ENCODE measurements at regions not wholly inside any gene's neighbourhood (a gene's known extent, or its start where the extent isn't known, plus 50 kb on each side); places are given as distances from the start of the nearest gene placed in this dataset.

DNA sequence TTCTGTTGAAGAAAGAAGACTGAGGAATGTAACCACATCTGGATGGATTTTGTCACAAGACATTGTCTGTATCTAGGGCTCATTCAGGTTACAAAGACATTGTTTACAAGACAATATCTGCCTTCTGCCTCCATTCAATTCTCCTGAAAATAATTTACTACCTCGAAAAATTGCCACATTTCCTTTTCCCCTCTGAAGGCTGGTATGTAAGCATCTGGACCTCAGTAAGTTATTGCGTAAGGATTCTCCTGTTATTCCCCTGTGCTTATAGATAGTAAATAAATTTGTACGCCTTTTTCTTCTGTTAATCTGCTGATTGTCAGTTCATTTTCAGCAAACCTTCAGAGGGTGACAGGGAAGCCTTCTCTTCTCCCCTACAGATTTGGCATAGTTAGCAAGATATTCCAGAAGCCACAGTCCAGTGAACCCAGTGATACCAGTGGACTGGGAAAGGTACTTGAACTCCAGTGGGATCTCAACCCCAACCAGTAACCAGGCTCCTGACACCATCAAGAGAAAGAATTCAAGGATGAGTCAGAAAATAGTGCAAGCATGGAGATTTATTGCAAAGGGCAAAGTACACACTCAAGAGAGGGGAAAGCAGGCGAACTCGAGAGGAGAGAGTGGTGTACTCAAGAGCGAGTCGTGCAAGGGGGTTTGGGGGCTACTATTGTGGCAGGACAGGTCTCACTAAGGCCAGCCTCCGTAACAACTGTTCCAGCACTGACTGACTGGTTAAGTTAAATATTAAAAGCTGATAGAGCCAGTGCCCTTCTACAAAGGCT is 706.9 kb upstream of the GHITM start:
- Histone ChIP-seq H3K9me3 (ENCODE audit: control insufficient read depth in 1 of 2, low read length in 2 of 2) (no peaks in the 10 kb centered on the region), H3K36me3 (ENCODE audit: control insufficient read depth in 1 of 2, insufficient read depth in 2 of 2, low read length in 2 of 2) (no peaks in the 10 kb centered on the region), H3K4me1 (ENCODE audit: control insufficient read depth in 1 of 2, insufficient read depth in 2 of 2, low read length in 2 of 2) (no peaks in the 10 kb centered on the region), H3K27me3 (ENCODE audit: low read depth, low read length) (no peaks in the 10 kb centered on the region), H3K4me3 (ENCODE audit: low read depth in 1 of 2, low read length in 2 of 2) (no peak overlapping the region), H3K27ac (ENCODE audit: low read length) (no peak overlapping the region)

DNA sequence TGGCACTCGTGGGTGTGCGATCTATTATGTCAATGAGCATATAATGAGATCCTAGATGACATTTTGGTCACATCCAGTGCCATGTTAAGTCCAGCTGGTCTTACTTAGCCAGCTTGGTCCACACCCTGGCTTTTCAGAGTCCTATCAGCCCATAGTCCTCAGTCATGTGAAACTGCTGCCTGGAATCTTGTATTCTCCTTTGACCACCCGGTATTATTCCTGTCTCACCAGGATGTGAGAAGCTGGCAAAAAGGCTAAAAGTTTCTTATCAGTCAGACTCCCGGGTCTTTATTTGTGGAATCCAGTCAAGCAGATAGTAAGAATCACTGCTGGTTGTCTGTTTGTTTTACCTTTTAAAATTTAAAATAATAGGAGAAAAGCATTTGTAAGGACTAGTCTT is 705.6 kb upstream of the GHITM start:
- Histone ChIP-seq H3K9me3 (ENCODE audit: control insufficient read depth in 1 of 2, low read length in 2 of 2) (no peaks in the 10 kb centered on the region), H3K36me3 (ENCODE audit: control insufficient read depth in 1 of 2, insufficient read depth in 2 of 2, low read length in 2 of 2) (no peaks in the 10 kb centered on the region), H3K4me3 (ENCODE audit: low read depth in 1 of 2, low read length in 2 of 2) (no peak overlapping the region), H3K27ac (ENCODE audit: low read length) (no peak overlapping the region), H3K4me1 (ENCODE audit: control insufficient read depth in 1 of 2, insufficient read depth in 2 of 2, low read length in 2 of 2) (no peaks in the 10 kb centered on the region), H3K27me3 (ENCODE audit: low read depth, low read length) (no peaks in the 10 kb centered on the region)

DNA sequence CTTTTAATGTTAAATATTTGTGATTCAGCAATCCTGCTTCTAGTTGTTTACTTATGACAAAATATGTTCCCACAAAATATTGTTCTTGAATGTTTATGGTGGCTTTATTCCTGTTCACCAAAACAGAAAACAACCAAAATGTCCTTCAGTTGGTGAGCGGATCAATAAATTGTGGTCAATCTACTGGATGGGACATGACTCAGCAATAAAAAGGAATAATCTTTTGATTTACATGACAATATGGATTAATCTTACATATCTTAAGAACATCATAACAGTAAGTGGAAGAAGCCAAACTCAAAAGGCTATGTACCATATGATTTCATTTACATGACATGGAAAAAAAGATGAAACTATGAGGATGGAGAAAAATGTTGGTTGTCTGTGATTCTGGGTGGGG is 691.3 kb upstream of the GHITM start:
- no peaks in the 10 kb centered on the region for H3K36me3 ChIP-seq (ENCODE audit: control insufficient read depth in 1 of 2, insufficient read depth in 2 of 2, low read length in 2 of 2)
- H3K4me1 ChIP-seq (ENCODE audit: control insufficient read depth in 1 of 2, insufficient read depth in 2 of 2, low read length in 2 of 2) = no peaks in the 10 kb centered on the region
- H3K27me3 ChIP-seq (ENCODE audit: low read depth, low read length) = no peaks in the 10 kb centered on the region
- H3K9me3 ChIP-seq (ENCODE audit: control insufficient read depth in 1 of 2, low read length in 2 of 2) = no peaks in the 10 kb centered on the region
- H3K27ac ChIP-seq (ENCODE audit: low read length) = no peak overlapping the region
- no peak overlapping the region for H3K4me3 ChIP-seq (ENCODE audit: low read depth in 1 of 2, low read length in 2 of 2)

DNA sequence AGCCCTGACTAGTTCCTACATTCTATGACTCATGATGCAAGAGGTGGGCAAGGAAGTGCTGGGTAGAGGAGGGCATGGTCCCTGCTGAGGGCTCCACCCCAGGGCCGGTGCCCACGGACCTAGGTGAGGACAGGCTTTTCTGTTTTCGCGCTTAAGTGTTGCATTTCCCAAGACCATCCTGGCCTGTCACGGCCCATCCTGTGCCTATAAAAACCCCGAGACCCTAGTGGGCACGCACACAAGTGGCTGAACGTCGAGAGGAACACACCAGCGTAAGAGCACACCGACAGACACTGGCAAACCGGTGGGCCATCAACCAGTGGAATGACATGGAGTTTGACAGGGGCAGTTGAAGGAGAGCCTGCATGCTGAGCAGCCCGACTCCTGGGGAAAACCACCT is 680.7 kb upstream of the GHITM start:
- H3K4me1 ChIP-seq (ENCODE audit: control insufficient read depth in 1 of 2, insufficient read depth in 2 of 2, low read length in 2 of 2) = no peaks in the 10 kb centered on the region
- no peak overlapping the region for H3K27ac ChIP-seq (ENCODE audit: low read length)
- no peaks in the 10 kb centered on the region for H3K27me3 ChIP-seq (ENCODE audit: low read depth, low read length)
- no peak overlapping the region for H3K4me3 ChIP-seq (ENCODE audit: low read depth in 1 of 2, low read length in 2 of 2)
- no peaks in the 10 kb centered on the region for H3K36me3 ChIP-seq (ENCODE audit: control insufficient read depth in 1 of 2, insufficient read depth in 2 of 2, low read length in 2 of 2)
- H3K9me3 ChIP-seq (ENCODE audit: control insufficient read depth in 1 of 2, low read length in 2 of 2) = no peaks in the 10 kb centered on the region

DNA sequence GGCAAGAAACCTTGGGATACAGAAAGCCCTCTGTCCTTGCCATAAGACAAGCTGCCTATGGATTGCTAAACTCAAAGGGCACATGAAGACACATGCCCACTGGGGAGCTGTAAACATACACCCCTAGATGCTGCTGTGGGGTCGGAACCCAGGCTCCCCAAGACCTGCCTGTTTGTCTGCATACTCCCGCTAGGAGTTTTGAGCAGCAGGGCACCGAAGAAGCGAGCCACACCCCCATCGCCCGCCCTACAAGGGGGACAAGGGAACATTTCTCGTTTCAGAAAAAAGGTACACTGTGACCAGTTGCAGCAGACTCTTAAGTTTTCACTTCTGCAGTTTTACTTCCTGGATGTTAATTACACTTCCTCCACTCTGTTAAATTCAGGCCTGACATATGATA is 680.2 kb upstream of the GHITM start:
- Histone ChIP-seq H3K4me3 (ENCODE audit: low read depth in 1 of 2, low read length in 2 of 2) (no peak overlapping the region), H3K36me3 (ENCODE audit: control insufficient read depth in 1 of 2, insufficient read depth in 2 of 2, low read length in 2 of 2) (no peaks in the 10 kb centered on the region), H3K27me3 (ENCODE audit: low read depth, low read length) (no peaks in the 10 kb centered on the region), H3K9me3 (ENCODE audit: control insufficient read depth in 1 of 2, low read length in 2 of 2) (no peaks in the 10 kb centered on the region), H3K4me1 (ENCODE audit: control insufficient read depth in 1 of 2, insufficient read depth in 2 of 2, low read length in 2 of 2) (no peaks in the 10 kb centered on the region), H3K27ac (ENCODE audit: low read length) (no peak overlapping the region)

DNA sequence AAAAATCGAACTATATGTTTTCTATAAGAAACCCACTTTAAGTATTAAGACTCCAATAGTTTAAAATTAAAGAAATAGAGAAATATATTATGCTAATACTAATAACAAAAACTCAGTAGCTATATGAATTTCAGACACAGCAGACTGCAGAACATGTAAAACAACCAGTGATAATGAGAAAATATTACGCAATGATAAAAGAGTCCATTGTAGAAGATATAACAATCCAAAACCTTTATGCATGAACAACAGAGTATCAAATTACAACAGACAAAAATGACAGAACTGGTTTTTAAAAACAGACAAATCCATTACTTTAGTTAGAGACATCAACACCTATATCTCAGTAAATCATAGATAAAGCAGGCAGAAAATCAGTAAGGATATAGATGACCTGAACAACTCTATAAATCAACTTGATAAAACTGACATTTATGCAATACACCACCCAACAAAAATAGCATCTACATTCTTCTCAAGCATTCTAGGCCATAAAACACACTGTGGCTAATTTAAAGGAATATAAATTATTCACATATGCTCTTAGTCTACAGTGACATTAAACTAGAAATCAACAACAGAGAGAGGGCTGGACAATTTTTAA is 669.5 kb upstream of the GHITM start:
- H3K27ac ChIP-seq (ENCODE audit: low read length) = no peak overlapping the region
- H3K36me3 ChIP-seq (ENCODE audit: control insufficient read depth in 1 of 2, insufficient read depth in 2 of 2, low read length in 2 of 2) = no peaks in the 10 kb centered on the region
- no peaks in the 10 kb centered on the region for H3K27me3 ChIP-seq (ENCODE audit: low read depth, low read length)

DNA sequence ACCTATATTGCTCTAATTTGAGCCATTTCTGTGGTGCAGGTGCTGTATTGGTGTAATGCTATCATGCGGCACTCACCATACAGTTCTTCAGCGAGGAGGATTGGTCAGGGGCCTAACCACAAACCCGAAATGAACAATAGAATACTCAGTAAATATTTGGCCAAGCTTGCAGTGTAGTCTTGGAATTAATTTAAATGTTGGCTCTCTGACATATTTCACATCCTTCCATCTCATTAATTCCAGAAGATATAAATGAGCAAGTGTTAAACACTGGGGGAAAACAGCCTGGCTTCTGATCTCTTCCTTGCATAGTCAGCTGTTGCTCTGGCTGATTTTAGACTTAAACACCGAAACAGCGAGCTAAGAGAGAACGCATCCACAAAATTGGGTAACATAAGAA is 663.1 kb upstream of the GHITM start:
- H3K27ac ChIP-seq (ENCODE audit: low read length) = no peak overlapping the region
- H3K36me3 ChIP-seq (ENCODE audit: control insufficient read depth in 1 of 2, insufficient read depth in 2 of 2, low read length in 2 of 2) = no peaks in the 10 kb centered on the region
- no peaks in the 10 kb centered on the region for H3K4me1 ChIP-seq (ENCODE audit: control insufficient read depth in 1 of 2, insufficient read depth in 2 of 2, low read length in 2 of 2)
- no peaks in the 10 kb centered on the region for H3K27me3 ChIP-seq (ENCODE audit: low read depth, low read length)
- H3K9me3 ChIP-seq (ENCODE audit: control insufficient read depth in 1 of 2, low read length in 2 of 2) = no peaks in the 10 kb centered on the region
- H3K4me3 ChIP-seq (ENCODE audit: low read depth in 1 of 2, low read length in 2 of 2) = no peak overlapping the region

More for the DNA sequence above, 669.5 kb upstream of the GHITM start:
- Histone ChIP-seq H3K4me3 (ENCODE audit: low read depth in 1 of 2, low read length in 2 of 2) (no peak overlapping the region), H3K4me1 (ENCODE audit: control insufficient read depth in 1 of 2, insufficient read depth in 2 of 2, low read length in 2 of 2) (no peaks in the 10 kb centered on the region), H3K9me3 (ENCODE audit: control insufficient read depth in 1 of 2, low read length in 2 of 2) (no peaks in the 10 kb centered on the region)

DNA sequence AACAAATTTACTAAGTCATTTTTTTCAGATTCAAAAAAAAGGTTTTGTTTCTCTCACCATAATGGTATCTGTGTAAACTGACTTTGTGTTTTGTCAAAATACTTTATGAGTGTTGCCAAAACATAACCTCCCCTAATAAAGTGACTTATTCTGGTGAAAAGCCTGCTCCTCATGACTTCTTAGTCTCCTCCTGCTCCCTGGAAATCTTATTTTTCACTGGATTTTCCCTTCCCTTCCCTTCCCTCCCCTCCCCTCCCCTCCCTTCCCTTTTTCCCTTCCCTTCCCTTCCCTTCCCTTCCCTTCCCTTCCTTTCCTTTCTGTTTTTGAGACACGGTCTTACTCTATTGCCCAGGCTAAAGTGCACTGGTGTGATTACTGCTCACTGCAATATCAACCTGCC is 650.1 kb upstream of the GHITM start:
- H3K9me3 ChIP-seq (ENCODE audit: control insufficient read depth in 1 of 2, low read length in 2 of 2) = no peaks in the 10 kb centered on the region
- no peaks in the 10 kb centered on the region for H3K27me3 ChIP-seq (ENCODE audit: low read depth, low read length)
- H3K27ac ChIP-seq (ENCODE audit: low read length) = no peak overlapping the region
- no peaks in the 10 kb centered on the region for H3K36me3 ChIP-seq (ENCODE audit: control insufficient read depth in 1 of 2, insufficient read depth in 2 of 2, low read length in 2 of 2)
- H3K4me3 ChIP-seq (ENCODE audit: low read depth in 1 of 2, low read length in 2 of 2) = no peak overlapping the region
- H3K4me1 ChIP-seq (ENCODE audit: control insufficient read depth in 1 of 2, insufficient read depth in 2 of 2, low read length in 2 of 2) = no peaks in the 10 kb centered on the region

DNA sequence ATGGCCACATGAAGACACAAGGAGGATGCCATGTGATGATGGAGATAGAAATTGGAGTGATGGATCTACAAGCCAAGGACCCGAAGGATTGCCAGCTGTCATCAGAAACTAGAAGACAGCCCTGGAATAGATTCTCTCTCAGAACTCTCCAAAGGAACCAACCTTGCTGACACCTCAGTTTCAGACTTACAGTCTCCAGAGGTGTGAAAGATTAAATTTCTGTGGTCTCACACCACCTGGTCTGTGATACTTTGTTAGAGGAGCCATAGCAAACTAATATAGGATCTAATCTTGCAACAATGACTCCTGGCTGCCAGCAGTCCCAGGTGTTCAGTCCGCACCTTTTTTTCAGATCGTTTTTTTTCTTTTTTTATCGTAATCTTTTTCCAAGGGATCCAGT is 647.3 kb upstream of the GHITM start:
- no peaks in the 10 kb centered on the region for H3K9me3 ChIP-seq (ENCODE audit: control insufficient read depth in 1 of 2, low read length in 2 of 2)
- H3K27me3 ChIP-seq (ENCODE audit: low read depth, low read length) = no peaks in the 10 kb centered on the region
- no peak overlapping the region for H3K27ac ChIP-seq (ENCODE audit: low read length)
- H3K36me3 ChIP-seq (ENCODE audit: control insufficient read depth in 1 of 2, insufficient read depth in 2 of 2, low read length in 2 of 2) = no peaks in the 10 kb centered on the region
- no peaks in the 10 kb centered on the region for H3K4me1 ChIP-seq (ENCODE audit: control insufficient read depth in 1 of 2, insufficient read depth in 2 of 2, low read length in 2 of 2)
- H3K4me3 ChIP-seq (ENCODE audit: low read depth in 1 of 2, low read length in 2 of 2) = no peak overlapping the region

DNA sequence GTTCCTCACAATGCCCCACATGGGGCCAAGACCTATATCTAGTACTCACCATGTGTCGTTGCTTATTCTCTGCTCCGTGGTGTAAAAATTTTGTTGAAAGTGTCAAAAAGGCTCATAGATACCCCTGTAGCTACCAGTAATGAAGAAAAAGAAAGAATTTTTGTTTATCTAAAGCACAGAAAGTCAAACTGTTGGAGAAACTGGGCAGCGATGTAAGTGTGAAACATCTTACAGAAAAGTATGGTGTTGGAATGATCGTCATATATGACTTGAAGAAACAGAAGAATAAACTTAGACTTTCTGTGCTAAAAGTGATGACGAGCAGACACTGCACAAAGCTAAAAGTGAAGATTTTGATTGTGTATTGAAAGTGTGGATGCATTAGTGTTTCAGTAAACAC is 626.6 kb upstream of the GHITM start:
- no peak overlapping the region for H3K4me3 ChIP-seq (ENCODE audit: low read depth in 1 of 2, low read length in 2 of 2)
- no peaks in the 10 kb centered on the region for H3K4me1 ChIP-seq (ENCODE audit: control insufficient read depth in 1 of 2, insufficient read depth in 2 of 2, low read length in 2 of 2)
- no peaks in the 10 kb centered on the region for H3K36me3 ChIP-seq (ENCODE audit: control insufficient read depth in 1 of 2, insufficient read depth in 2 of 2, low read length in 2 of 2)
- no peak overlapping the region for H3K27ac ChIP-seq (ENCODE audit: low read length)
- H3K9me3 ChIP-seq (ENCODE audit: control insufficient read depth in 1 of 2, low read length in 2 of 2) = no peaks in the 10 kb centered on the region
- H3K27me3 ChIP-seq (ENCODE audit: low read depth, low read length) = no peaks in the 10 kb centered on the region

DNA sequence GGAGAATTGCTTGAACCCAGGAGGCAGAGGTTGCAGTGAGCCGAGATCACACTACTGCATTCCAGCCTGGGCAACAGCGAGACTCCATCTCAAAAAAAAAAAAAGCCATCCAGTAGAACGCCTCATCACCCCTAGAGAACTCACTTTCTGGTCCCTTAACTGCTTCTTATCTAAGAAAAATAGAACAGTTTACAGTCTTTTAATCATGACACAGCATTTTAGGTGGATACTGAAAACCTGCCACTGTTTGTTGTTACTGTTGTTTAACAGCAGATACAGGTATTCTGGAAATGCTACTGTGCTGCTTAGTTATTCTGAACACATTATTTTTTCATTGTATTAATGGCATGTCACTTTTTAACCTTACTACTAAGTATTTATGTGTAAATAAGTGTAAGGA is 624.3 kb upstream of the GHITM start:
- Histone ChIP-seq H3K4me1 (ENCODE audit: control insufficient read depth in 1 of 2, insufficient read depth in 2 of 2, low read length in 2 of 2) (no peaks in the 10 kb centered on the region), H3K4me3 (ENCODE audit: low read depth in 1 of 2, low read length in 2 of 2) (no peak overlapping the region), H3K27ac (ENCODE audit: low read length) (no peak overlapping the region), H3K9me3 (ENCODE audit: control insufficient read depth in 1 of 2, low read length in 2 of 2) (no peaks in the 10 kb centered on the region), H3K27me3 (ENCODE audit: low read depth, low read length) (no peaks in the 10 kb centered on the region), H3K36me3 (ENCODE audit: control insufficient read depth in 1 of 2, insufficient read depth in 2 of 2, low read length in 2 of 2) (no peaks in the 10 kb centered on the region)

DNA sequence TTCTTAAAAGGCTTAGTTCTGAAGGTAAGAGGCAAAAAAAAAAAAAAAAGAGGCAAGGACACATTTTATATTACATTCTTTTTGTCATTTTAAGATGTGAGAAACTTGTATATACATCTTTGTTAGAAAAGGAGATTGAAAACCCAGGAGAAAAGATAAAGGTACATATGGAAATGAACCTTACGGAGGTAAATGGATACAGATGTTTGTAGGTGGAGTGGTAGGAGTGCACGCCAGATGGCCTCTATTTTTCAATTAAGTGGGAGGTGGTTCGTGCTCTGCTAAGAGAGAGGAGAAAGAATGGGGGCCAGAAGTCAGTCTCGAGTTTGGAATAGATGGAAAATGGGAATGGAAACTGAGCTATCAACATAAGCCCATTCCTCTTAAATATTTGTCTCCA is 622.5 kb upstream of the GHITM start:
- no peak overlapping the region for H3K27ac ChIP-seq (ENCODE audit: low read length)
- no peaks in the 10 kb centered on the region for H3K4me1 ChIP-seq (ENCODE audit: control insufficient read depth in 1 of 2, insufficient read depth in 2 of 2, low read length in 2 of 2)
- no peaks in the 10 kb centered on the region for H3K36me3 ChIP-seq (ENCODE audit: control insufficient read depth in 1 of 2, insufficient read depth in 2 of 2, low read length in 2 of 2)
- H3K4me3 ChIP-seq (ENCODE audit: low read depth in 1 of 2, low read length in 2 of 2) = no peak overlapping the region
- H3K9me3 ChIP-seq (ENCODE audit: control insufficient read depth in 1 of 2, low read length in 2 of 2) = no peaks in the 10 kb centered on the region
- H3K27me3 ChIP-seq (ENCODE audit: low read depth, low read length) = no peaks in the 10 kb centered on the region

Data from muscle layer of duodenum (tissue), 2 donors.